ENCODE measurements at regions not wholly inside any gene's neighbourhood (a gene's known extent, or its start where the extent isn't known, plus 50 kb on each side); places are given as distances from the start of the nearest gene placed in this dataset.

DNA sequence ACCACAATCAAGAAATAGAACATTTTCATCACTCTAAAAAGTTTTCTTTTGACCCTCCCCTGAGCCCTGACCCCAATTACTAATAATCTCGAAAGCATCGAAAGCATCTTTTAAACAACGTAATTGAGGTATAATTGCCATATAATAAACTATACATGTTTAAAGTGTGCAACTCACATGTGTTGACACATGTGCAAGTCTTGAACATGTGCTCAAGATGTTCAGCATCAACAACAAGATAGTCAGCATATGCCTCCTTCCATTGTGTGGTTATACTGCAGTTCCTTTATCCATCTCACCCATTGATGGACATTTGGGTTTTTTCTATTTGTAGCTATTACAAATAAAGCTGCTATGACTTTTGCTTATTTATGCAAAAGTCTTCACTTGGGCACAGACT is 90.7 kb downstream of the RIPK4 start:
- Mint-ChIP-seq H3K27me3 (ENCODE audit: low read depth) (peaks cover 6% of the 10 kb centered on the region), H3K4me1 (ENCODE audit: low read depth) (peaks cover 7% of the 10 kb centered on the region), H3K9me3 (no peaks in the 10 kb centered on the region), H3K27ac (no peak overlapping the region), H3K4me3 (no peak overlapping the region), H3K36me3 (ENCODE audit: low read depth) (no peaks in the 10 kb centered on the region)
- no peak for DNase-seq (ENCODE audit: low spot score)

DNA sequence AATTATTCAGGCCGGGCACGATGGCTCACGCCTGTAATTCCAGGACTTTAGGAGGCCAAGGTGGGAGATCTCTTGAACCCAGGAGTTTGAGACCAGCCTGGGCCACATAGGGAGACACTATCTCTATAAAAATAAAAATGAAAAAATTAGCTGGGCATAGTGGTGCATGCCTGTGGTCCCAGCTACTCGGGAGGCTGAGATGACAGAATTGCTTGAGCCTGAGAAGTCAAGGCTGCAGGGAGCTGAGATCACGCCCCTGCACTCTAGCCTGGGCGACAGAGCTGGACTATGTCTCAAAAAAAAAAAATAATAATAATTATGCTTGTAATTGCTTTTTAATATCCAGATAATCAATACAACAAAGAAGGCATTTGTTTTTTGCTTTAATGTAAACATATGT is 91.3 kb downstream of the RIPK4 start:
- DNase-seq (ENCODE audit: low spot score) = no peak

GRCh38 chr21:41674402-41674801 is 92.5 kb downstream of the RIPK4 start:
- Mint-ChIP-seq H3K4me3 (no peak overlapping the region), H3K27ac (no peak overlapping the region), H3K36me3 (ENCODE audit: low read depth) (no peaks in the 10 kb centered on the region), H3K27me3 (ENCODE audit: low read depth) (peaks cover 6% of the 10 kb centered on the region), H3K9me3 (no peaks in the 10 kb centered on the region), H3K4me1 (ENCODE audit: low read depth) (peaks cover 9% of the 10 kb centered on the region)
- DNase-seq (ENCODE audit: low spot score) = no peak

More for the DNA sequence above, 91.3 kb downstream of the RIPK4 start:
- Mint-ChIP-seq H3K9me3 (no peaks in the 10 kb centered on the region), H3K27ac (no peak overlapping the region), H3K36me3 (ENCODE audit: low read depth) (no peaks in the 10 kb centered on the region), H3K27me3 (ENCODE audit: low read depth) (peaks cover 6% of the 10 kb centered on the region), H3K4me1 (ENCODE audit: low read depth) (peaks cover 9% of the 10 kb centered on the region), H3K4me3 (no peak overlapping the region)

DNA sequence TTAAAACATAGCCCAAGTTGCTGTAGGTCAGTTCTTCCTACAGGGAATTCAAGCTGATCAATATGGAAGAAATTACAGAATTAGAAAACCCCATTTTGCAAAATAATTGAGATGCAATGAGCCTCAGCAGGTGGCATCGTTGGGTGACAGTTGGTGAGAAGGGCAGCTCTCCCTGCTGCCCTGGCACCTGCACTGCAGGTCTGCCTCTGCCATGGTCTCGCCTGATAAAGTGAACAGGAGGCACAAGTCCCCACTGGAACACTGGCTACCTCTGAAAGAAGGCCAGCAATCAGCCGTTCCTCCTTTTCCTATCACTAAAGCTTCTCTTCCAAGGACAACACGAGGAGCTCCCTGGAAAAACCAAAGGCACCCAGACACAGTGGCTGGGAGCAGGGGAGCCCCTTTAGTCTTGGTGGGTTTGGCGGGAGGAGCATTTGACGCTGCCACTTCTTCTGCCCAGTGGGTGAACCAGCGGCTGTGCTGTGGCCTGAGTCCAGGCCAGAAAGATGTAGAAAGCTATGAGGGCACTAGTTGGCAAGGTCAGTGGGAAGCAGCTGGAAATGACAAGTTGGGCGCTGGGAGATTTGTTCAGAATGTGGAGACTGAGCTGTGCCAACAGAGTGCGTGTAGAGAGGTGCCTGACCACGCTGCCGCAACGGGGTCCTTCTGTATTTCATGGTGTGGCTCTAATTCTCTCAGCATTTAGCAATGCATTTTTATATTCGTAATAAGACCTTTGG is 93.1 kb downstream of the RIPK4 start:
- Mint-ChIP-seq H3K27ac (no peak overlapping the region), H3K4me3 (no peak overlapping the region), H3K36me3 (ENCODE audit: low read depth) (no peaks in the 10 kb centered on the region), H3K4me1 (ENCODE audit: low read depth) (peaks cover 9% of the 10 kb centered on the region), H3K9me3 (no peaks in the 10 kb centered on the region), H3K27me3 (ENCODE audit: low read depth) (peaks cover 6% of the 10 kb centered on the region)
- no peak for DNase-seq (ENCODE audit: low spot score)

- DNase-seq (ENCODE audit: low spot score) = no peak
- H3K4me3 Mint-ChIP-seq = no peak overlapping the region
- no peaks in the 10 kb centered on the region for H3K9me3 Mint-ChIP-seq
- H3K27me3 Mint-ChIP-seq (ENCODE audit: low read depth) = peaks cover 6% of the 10 kb centered on the region
- H3K36me3 Mint-ChIP-seq (ENCODE audit: low read depth) = no peaks in the 10 kb centered on the region
- H3K4me1 Mint-ChIP-seq (ENCODE audit: low read depth) = peaks cover 9% of the 10 kb centered on the region
- no peak overlapping the region for H3K27ac Mint-ChIP-seq
These were observed 93.8 kb downstream of the RIPK4 start for GRCh38 chr21:41673071-41673470.

DNA sequence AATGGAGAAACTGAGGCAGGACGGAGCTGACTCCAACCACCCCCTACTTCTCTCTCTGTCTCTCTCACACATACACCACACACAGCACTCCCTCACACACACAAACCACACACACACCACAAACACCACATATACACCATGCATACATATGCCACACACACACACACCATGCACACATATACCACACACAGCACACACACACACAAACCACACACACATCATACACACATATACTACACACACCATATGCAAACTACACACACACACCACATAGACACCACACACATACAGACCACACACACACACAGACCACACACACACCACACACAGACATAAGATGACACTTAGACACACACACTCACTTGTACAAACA is 94.3 kb downstream of the RIPK4 start:
- Mint-ChIP-seq H3K36me3 (ENCODE audit: low read depth) (no peaks in the 10 kb centered on the region), H3K27me3 (ENCODE audit: low read depth) (peaks cover 6% of the 10 kb centered on the region), H3K4me1 (ENCODE audit: low read depth) (peaks cover 9% of the 10 kb centered on the region), H3K4me3 (no peak overlapping the region), H3K9me3 (no peaks in the 10 kb centered on the region), H3K27ac (no peak overlapping the region)
- DNase-seq (ENCODE audit: low spot score) = no peak

DNA sequence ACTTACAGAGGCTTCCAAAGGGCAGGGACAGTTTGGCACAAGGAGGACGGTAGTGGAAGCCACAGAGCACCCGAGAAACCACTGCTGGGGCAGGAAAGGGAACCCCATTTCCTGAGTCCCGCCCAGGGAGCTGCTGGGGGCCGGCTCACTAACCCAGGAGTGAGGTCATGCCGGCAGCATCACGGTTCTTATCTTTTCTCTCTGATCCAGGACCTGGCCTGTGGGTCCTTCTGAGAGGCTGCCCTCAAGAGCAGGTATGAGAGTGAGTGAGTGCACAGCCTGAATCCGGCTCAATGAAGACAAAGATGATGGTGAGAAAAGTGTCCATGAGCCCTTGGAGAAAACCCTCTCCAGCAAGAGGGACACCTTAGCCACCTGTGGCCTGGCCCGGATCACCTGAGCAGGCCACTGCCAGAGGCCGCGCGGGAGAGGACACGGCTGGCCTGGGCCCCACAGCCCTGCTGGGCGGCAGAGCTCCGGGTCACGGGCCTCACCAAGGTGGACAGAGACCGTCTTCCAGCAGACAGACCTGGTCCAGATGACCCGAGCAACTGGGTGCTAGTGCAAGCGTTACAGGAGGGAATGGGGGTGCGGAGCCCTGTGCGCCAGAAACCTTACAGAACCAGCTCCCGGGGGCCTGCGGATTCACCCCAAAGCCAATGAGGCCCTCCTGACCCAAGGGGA is 94.9 kb downstream of the RIPK4 start:
- H3K4me3 Mint-ChIP-seq = no peak overlapping the region
- H3K9me3 Mint-ChIP-seq = no peaks in the 10 kb centered on the region
- no peak for DNase-seq (ENCODE audit: low spot score)
- H3K27me3 Mint-ChIP-seq (ENCODE audit: low read depth) = peaks cover 4% of the 10 kb centered on the region
- H3K36me3 Mint-ChIP-seq (ENCODE audit: low read depth) = no peaks in the 10 kb centered on the region
- H3K4me1 Mint-ChIP-seq (ENCODE audit: low read depth) = peaks cover 9% of the 10 kb centered on the region
- H3K27ac Mint-ChIP-seq = no peak overlapping the region

- Mint-ChIP-seq H3K27me3 (ENCODE audit: low read depth) (peaks cover 4% of the 10 kb centered on the region), H3K4me3 (no peak overlapping the region), H3K4me1 (ENCODE audit: low read depth) (peaks cover 9% of the 10 kb centered on the region), H3K36me3 (ENCODE audit: low read depth) (no peaks in the 10 kb centered on the region), H3K27ac (no peak overlapping the region), H3K9me3 (no peaks in the 10 kb centered on the region)
- DNase-seq (ENCODE audit: low spot score) = no peak
These were observed 95.6 kb downstream of the RIPK4 start for GRCh38 chr21:41671212-41671762.

- Mint-ChIP-seq H3K4me1 (ENCODE audit: low read depth) (peaks cover 9% of the 10 kb centered on the region), H3K9me3 (no peaks in the 10 kb centered on the region), H3K4me3 (no peak overlapping the region), H3K27me3 (ENCODE audit: low read depth) (peaks cover 3% of the 10 kb centered on the region), H3K27ac (no peak overlapping the region), H3K36me3 (ENCODE audit: low read depth) (no peaks in the 10 kb centered on the region)
- no peak for DNase-seq (ENCODE audit: low spot score)
These were observed 96.6 kb downstream of the RIPK4 start for GRCh38 chr21:41670056-41670805.

GRCh38 chr21:41669533-41669830 is 97.4 kb downstream of the RIPK4 start:
- H3K27me3 Mint-ChIP-seq (ENCODE audit: low read depth) = no peaks in the 10 kb centered on the region

GRCh38 chr21:41668686-41669532 is 97.9 kb downstream of the RIPK4 start:
- no peak for DNase-seq (ENCODE audit: low spot score)
- Mint-ChIP-seq H3K4me1 (ENCODE audit: low read depth) (peaks cover 9% of the 10 kb centered on the region), H3K27ac (no peak overlapping the region), H3K9me3 (no peaks in the 10 kb centered on the region), H3K36me3 (ENCODE audit: low read depth) (no peaks in the 10 kb centered on the region), H3K4me3 (no peak overlapping the region), H3K27me3 (ENCODE audit: low read depth) (no peaks in the 10 kb centered on the region)

More at GRCh38 chr21:41669533-41669830, 97.4 kb downstream of the RIPK4 start:
- Mint-ChIP-seq H3K4me1 (ENCODE audit: low read depth) (peaks cover 9% of the 10 kb centered on the region), H3K4me3 (no peak overlapping the region), H3K9me3 (no peaks in the 10 kb centered on the region), H3K36me3 (ENCODE audit: low read depth) (no peaks in the 10 kb centered on the region), H3K27ac (no peak overlapping the region)
- DNase-seq (ENCODE audit: low spot score) = no peak

GRCh38 chr21:41668051-41668541 is 98.8 kb downstream of the RIPK4 start:
- Mint-ChIP-seq H3K4me1 (ENCODE audit: low read depth) (peaks cover 9% of the 10 kb centered on the region), H3K9me3 (no peaks in the 10 kb centered on the region), H3K27me3 (ENCODE audit: low read depth) (no peaks in the 10 kb centered on the region), H3K36me3 (ENCODE audit: low read depth) (no peaks in the 10 kb centered on the region), H3K27ac (no peak overlapping the region), H3K4me3 (no peak overlapping the region)
- no peak for DNase-seq (ENCODE audit: low spot score)

- Mint-ChIP-seq H3K27me3 (ENCODE audit: low read depth) (no peaks in the 10 kb centered on the region), H3K27ac (no peak overlapping the region), H3K36me3 (ENCODE audit: low read depth) (no peaks in the 10 kb centered on the region), H3K9me3 (no peaks in the 10 kb centered on the region), H3K4me3 (no peak overlapping the region), H3K4me1 (ENCODE audit: low read depth) (peaks cover 7% of the 10 kb centered on the region)
- no peak for DNase-seq (ENCODE audit: low spot score)
These were observed 99.7 kb downstream of the RIPK4 start for GRCh38 chr21:41667136-41667535.
